GM12891 (cell line): ENCODE measurements at regions not wholly inside any gene's neighbourhood (a gene's known extent, or its start where the extent isn't known, plus 50 kb on each side); places are given as distances from the start of the nearest gene placed in this dataset.

Source experiments
- DNase-seq: peaks from one replicate; pipeline ENCODE4 v3.0.0; 2011; ENCODE audit warnings: low spot score; ENCODE audit not compliant: insufficient read length
- FAIRE-seq: peaks from 2 replicates; lab custom pipeline; 2011; peaks lifted over from hg19 to GRCh38; lab: Jason Lieb, UNC
- PAX5 ChIP-seq: IDR thresholded peaks from 2 replicates; pipeline ENCODE4 v1.6.1; 2011; ENCODE audit warnings: low read length, moderate library complexity, mild to moderate bottlenecking; ENCODE audit not compliant: insufficient read depth, severe bottlenecking
- POLR2A ChIP-seq: IDR thresholded peaks from 2 replicates; pipeline ENCODE4 v1.6.1; 2011; ENCODE audit warnings: low read depth, low read length, control low read depth
- POLR2AphosphoS5 ChIP-seq: IDR thresholded peaks from 2 replicates; pipeline ENCODE4 v1.6.1; 2011; ENCODE audit warnings: low read depth, low read length, control low read depth
- POU2F2 ChIP-seq: IDR thresholded peaks from 2 replicates; pipeline ENCODE4 v1.6.1; 2011; ENCODE audit warnings: low read depth, mild to moderate bottlenecking, control low read depth, low read length, moderate library complexity
- SPI1 ChIP-seq: IDR thresholded peaks from 2 replicates; pipeline ENCODE4 v1.6.1; 2011; ENCODE audit warnings: low read depth, low read length, control low read depth
- TAF1 ChIP-seq: IDR thresholded peaks from 2 replicates; pipeline ENCODE4 v1.6.1; 2011; ENCODE audit warnings: low read depth, low read length, control low read depth

- no peak for DNase-seq
- no peak for FAIRE-seq
These were observed 103.3 kb upstream of the AKIP1 start for GRCh38 chr11:8807544-8808225.

GRCh38 chr11:8808226-8808585 is 102.8 kb upstream of the AKIP1 start:
- no peak for DNase-seq
- TF ChIP-seq POLR2AphosphoS5: no peak
- no peak for TF ChIP-seq POLR2A
- no peak for TF ChIP-seq SPI1
- TF ChIP-seq POU2F2: no peak
- TF ChIP-seq PAX5: no peak
- TF ChIP-seq TAF1: no peak
- no peak for FAIRE-seq

More at GRCh38 chr11:8807544-8808225, 103.3 kb upstream of the AKIP1 start:
- TF ChIP-seq POU2F2: no peak
- TF ChIP-seq POLR2A: no peak
- no peak for TF ChIP-seq SPI1
- TF ChIP-seq POLR2AphosphoS5: no peak
- no peak for TF ChIP-seq TAF1
- no peak for TF ChIP-seq PAX5

GRCh38 chr11:8809241-8809938 is 101.6 kb upstream of the AKIP1 start:
- no peak for TF ChIP-seq POU2F2
- DNase-seq: no peak
- no peak for FAIRE-seq

DNA sequence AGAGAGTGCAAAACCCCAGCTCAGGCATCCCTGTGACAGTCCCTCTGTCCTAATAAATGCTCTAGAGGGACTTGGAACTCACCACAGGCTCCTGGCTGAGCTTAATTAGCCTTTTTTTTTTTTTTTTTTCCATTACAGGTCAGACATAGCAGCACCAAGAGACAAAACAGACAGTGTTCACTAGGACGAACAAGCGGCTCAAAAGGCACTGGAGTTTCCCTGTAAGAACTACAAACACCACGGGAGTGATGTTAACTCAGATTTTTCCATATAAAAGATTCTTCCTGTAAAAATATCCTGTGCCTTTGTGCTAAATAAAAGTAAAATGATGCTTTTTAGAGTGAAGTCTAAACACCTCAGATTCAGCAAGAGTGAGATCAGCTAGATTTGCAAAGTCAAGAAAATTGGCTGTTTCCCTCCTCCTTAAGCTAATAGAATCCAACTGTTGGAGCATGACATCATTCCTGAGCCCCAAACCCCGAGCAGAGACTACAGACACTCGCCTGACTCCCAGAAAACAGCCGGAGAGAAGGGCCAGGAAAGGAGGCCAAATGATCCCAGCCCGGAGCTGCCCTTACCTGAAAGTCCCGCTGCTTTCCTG is 101.0 kb upstream of the AKIP1 start:
- FAIRE-seq: no peak
- no peak for TF ChIP-seq POLR2A
- no peak for TF ChIP-seq SPI1
- no peak for TF ChIP-seq POLR2AphosphoS5
- TF ChIP-seq PAX5: no peak
- TF ChIP-seq TAF1: no peak
- no peak for TF ChIP-seq POU2F2
- no peak for DNase-seq

- peak; percentile 9 for FAIRE-seq
- peak; percentile 37 for DNase-seq
- no peak for TF ChIP-seq POLR2AphosphoS5
- TF ChIP-seq POLR2A: no peak
- no peak for TF ChIP-seq TAF1
- no peak for TF ChIP-seq POU2F2
These were observed 100.3 kb upstream of the AKIP1 start for GRCh38 chr11:8810540-8811301.

GRCh38 chr11:8811571-8811970 is 99.4 kb upstream of the AKIP1 start:
- FAIRE-seq (no peak), DNase-seq (no peak)
- TF ChIP-seq POLR2A (no peak), POLR2AphosphoS5 (no peak), PAX5 (no peak), POU2F2 (no peak), TAF1 (no peak), SPI1 (no peak)

DNA sequence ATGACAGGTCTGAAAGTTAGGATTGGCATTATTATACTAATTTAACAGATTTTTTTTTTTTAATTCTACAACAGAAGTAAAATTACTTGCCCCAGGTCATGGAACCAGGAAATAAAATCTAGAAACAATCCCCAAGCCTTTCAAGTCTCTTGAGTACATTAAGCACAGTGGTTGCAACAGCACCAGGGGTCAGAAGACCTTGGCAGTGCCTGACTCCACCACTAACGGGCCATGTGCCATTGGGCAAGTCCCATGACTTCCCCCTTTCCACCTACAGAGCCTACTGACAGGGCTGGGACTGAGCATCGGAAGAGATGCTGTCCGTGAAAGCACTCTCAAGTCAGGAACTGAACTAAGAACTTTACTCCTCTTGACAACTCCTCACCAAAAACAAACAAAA is 98.6 kb upstream of the AKIP1 start:
- FAIRE-seq (no peak), DNase-seq (no peak)
- TF ChIP-seq POLR2AphosphoS5 (no peak), PAX5 (no peak), POU2F2 (no peak), SPI1 (no peak), TAF1 (no peak), POLR2A (no peak)

DNA sequence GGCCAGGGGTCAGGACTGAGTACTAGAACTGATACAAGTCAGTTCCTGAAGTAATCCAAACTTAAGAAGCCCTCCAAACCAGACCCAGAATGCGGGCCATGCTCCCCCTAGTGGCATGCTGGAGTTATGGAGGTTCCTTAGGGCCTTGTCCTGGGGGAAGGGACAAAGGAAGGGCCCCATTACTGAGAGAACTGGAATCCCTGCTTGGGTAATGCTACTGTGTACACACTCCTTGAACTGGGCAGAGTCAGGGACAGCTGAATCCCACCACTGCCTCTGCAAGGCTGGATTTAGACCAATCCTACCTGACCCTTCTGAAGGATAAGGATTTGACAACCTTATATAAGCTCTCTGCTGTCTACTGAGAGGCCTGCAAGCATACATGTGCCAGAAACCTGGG is 97.3 kb upstream of the AKIP1 start:
- DNase-seq (peak; percentile 70), FAIRE-seq (peak; percentile 67)
- no peak for TF ChIP-seq POLR2AphosphoS5

- FAIRE-seq: no peak
- DNase-seq: no peak
- TF ChIP-seq PAX5: no peak
These were observed 96.6 kb upstream of the AKIP1 start for GRCh38 chr11:8814209-8814922.

DNA sequence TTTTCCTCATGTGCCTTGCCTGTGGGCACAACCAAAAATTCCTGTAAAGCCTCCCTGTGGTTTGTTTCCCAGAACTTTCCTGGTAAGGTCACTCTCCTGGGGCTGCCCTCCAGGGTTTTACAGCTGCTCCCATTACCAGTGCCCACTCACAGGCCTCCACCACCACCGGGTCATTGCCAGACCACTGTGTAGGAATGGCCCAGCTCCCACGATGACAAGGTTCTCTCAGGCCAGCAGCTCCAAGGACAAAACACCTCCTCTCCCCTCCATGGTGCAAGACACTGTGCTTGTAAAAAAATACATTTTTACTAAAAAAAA is 96.1 kb upstream of the AKIP1 start:
- DNase-seq (no peak), FAIRE-seq (no peak)
- no peak for TF ChIP-seq POLR2A
- TF ChIP-seq POU2F2: no peak
- no peak for TF ChIP-seq PAX5
- TF ChIP-seq POLR2AphosphoS5: no peak
- no peak for TF ChIP-seq TAF1
